ENCODE measurements at regions not wholly inside any gene's neighbourhood (a gene's known extent, or its start where the extent isn't known, plus 50 kb on each side); places are given as distances from the start of the nearest gene placed in this dataset.

- dilution Hi-C loops (cut with MboI; ENCODE audit: extremely low pct_ligation_motif_present, low sequenced_read_pairs) (no loop called here), intact Hi-C loops (cut with micrococcal nuclease) (no loop called here)
- Histone ChIP-seq H3K4me3 (replicated peaks in 1 of 3; ENCODE audit: insufficient read depth in 1 of 3, low read depth in 1 of 3, low read length in 3 of 3) (no peak overlapping the region), H3K4me1 (ENCODE audit: control insufficient read depth, extremely low read depth, insufficient read depth, low read length) (no peaks in the 10 kb centered on the region), H3K36me3 (ENCODE audit: control insufficient read depth in 2 of 2, extremely low read depth in 1 of 2, insufficient read depth in 2 of 2, low read length in 2 of 2) (no peaks in the 10 kb centered on the region), H3K79me2 (ENCODE audit: control insufficient read depth, insufficient read depth, low read length) (no peaks in the 10 kb centered on the region), H3K9me1 (replicated peaks; ENCODE audit: control insufficient read depth, extremely low read depth, insufficient read depth, low read length) (no peaks in the 10 kb centered on the region), H3K4me2 (ENCODE audit: insufficient read depth, low read length) (no peak overlapping the region), H3K9ac (replicated peaks; ENCODE audit: extremely low read depth, insufficient read depth, low read length) (no peak overlapping the region), H4K20me1 (replicated peaks; ENCODE audit: control insufficient read depth, extremely low read depth, insufficient read depth, low read length) (no peaks in the 10 kb centered on the region), H2AFZ (ENCODE audit: low read depth, low read length) (no peak overlapping the region), H3K9me3 (replicated peaks; ENCODE audit: control insufficient read depth, insufficient read depth, low read length) (no peaks in the 10 kb centered on the region), H3K27ac (ENCODE audit: insufficient read depth, low read depth, low read length) (no peak overlapping the region), H3K27me3 (ENCODE audit: control insufficient read depth in 2 of 2, insufficient read depth in 2 of 2, low read length in 2 of 2) (no peaks in the 10 kb centered on the region)
- ChIA-PET POLR2A (no interaction called here), CTCF (interaction anchor here (0.7 kb wide), 1 partner anchor 34 kb away, joined by 3 read pairs; no protein-coding TSS in a partner anchor)
- DNase-seq (ENCODE audit: low read depth, low spot score) (no peak), FAIRE-seq (no peak)
- BruUV-seq (replicated peaks): no TSS peak
- TF ChIP-seq JUN (IDR thresholded peaks at IDR 0.05; ENCODE audit: borderline replicate concordance, insufficient read depth, insufficient read length, low read depth) (no peak), MAX (IDR thresholded peaks at IDR 0.05; ENCODE audit: insufficient read depth, insufficient read length) (no peak), CTCF (IDR thresholded peaks at IDR 0.05; ENCODE audit: extremely low read depth in 1 of 2, insufficient read depth in 1 of 2, low read depth in 1 of 2, low read length in 2 of 2) (no peak), EZH2 (IDR thresholded peaks at IDR 0.05; ENCODE audit: borderline replicate concordance, low read depth, low read length, severe bottlenecking) (no peak), FOS (IDR thresholded peaks at IDR 0.05; ENCODE audit: borderline replicate concordance, insufficient read depth, low read length) (no peak), MYC (IDR thresholded peaks at IDR 0.05; ENCODE audit: low read depth, low read length) (no peak), POLR2A (IDR thresholded peaks at IDR 0.05; ENCODE audit: low read depth, low read length) (no peak), GATA2 (IDR thresholded peaks at IDR 0.05; ENCODE audit: insufficient read depth, insufficient read length, low read depth, low read length) (no peak), POLR2AphosphoS5 (IDR thresholded peaks at IDR 0.05; ENCODE audit: insufficient read depth, low read depth, low read length) (no peak)
These were observed 632.5 kb downstream of the KCTD8 start for GRCh38 chr4:43816116-43816515.
